ENCODE measurements at regions not wholly inside any gene's neighbourhood (a gene's known extent, or its start where the extent isn't known, plus 50 kb on each side); places are given as distances from the start of the nearest gene placed in this dataset.

- DNase-seq (ENCODE audit: low spot score) (no peak), ATAC-seq (ENCODE audit: insufficient number of reproducible peaks, low FRiP score, low read depth) (no peak)
- H3K27ac ChIP-seq = peak overlapping the region in 1 of 2 donors; percentile 19
- peaks cover 0 to 6% of the 10 kb centered on the region in 2 donors for H3K4me1 ChIP-seq (ENCODE audit: control insufficient read depth in 1 of 2, low read depth in 2 of 2)
- H3K27me3 ChIP-seq (replicated peaks; ENCODE audit: insufficient read depth) = no peaks in the 10 kb centered on the region
- no peaks in the 10 kb centered on the region for H3K36me3 ChIP-seq
- H3K9me3 ChIP-seq = no peaks in the 10 kb centered on the region
- TF ChIP-seq, protein P1, sequence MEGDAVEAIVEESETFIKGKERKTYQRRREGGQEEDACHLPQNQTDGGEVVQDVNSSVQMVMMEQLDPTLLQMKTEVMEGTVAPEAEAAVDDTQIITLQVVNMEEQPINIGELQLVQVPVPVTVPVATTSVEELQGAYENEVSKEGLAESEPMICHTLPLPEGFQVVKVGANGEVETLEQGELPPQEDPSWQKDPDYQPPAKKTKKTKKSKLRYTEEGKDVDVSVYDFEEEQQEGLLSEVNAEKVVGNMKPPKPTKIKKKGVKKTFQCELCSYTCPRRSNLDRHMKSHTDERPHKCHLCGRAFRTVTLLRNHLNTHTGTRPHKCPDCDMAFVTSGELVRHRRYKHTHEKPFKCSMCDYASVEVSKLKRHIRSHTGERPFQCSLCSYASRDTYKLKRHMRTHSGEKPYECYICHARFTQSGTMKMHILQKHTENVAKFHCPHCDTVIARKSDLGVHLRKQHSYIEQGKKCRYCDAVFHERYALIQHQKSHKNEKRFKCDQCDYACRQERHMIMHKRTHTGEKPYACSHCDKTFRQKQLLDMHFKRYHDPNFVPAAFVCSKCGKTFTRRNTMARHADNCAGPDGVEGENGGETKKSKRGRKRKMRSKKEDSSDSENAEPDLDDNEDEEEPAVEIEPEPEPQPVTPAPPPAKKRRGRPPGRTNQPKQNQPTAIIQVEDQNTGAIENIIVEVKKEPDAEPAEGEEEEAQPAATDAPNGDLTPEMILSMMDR (IDR thresholded peaks at IDR 0.05) = no peak
- peak overlapping the region; percentile 10 for H3K4me3 ChIP-seq
These were observed 902.3 kb upstream of the MIR17HG start for GRCh38 chr13:90445179-90445578.

DNA sequence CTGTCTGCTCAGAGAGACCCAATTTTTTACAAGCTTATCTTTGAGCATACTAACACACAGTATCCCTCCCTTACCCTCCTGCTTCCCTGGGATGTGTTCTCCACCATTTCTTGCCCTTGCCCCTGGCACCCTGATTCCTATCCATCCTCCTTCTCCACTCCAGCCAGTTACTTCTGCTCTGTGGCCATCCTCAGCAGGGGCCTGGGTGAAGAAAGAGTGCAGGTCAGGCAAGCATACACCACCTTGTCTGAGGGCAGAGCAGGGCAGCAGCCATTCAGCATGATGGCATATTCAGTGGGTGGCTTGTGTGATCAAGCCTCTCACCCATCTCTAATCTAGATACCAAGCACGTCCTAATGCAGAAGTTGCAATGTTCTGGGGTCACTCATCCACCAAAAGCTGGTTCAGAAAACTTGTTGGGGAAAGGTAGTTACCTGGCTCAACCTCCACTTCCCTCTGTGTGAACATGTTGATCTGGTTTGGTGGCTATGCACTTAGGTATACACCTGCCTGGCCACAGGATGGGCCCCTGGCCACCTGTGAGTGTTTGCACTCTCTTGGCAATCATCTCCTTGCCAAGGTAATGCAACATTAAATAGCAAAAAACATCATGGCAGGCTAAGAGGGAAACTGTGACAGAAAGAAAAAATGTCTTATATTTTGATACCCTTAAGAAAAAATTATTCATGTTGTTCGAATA lies 900.3 kb upstream of the MIR17HG start:
- Histone ChIP-seq H3K27me3 (replicated peaks; ENCODE audit: insufficient read depth) (no peaks in the 10 kb centered on the region), H3K4me1 (ENCODE audit: control insufficient read depth in 1 of 2, low read depth in 2 of 2) (peaks cover 0 to 6% of the 10 kb centered on the region in 2 donors), H3K36me3 (no peaks in the 10 kb centered on the region), H3K9me3 (no peaks in the 10 kb centered on the region), H3K4me3 (no peak overlapping the region), H3K27ac (no peak overlapping the region)
- TF ChIP-seq, protein P1 (IDR thresholded peaks at IDR 0.05) = no peak
- ATAC-seq (ENCODE audit: insufficient number of reproducible peaks, low FRiP score, low read depth) = no peak
- no peak for DNase-seq (ENCODE audit: low spot score)

GRCh38 chr13:90447734-90448101 lies 899.8 kb upstream of the MIR17HG start:
- TF ChIP-seq, protein P1 (IDR thresholded peaks at IDR 0.05) = no peak
- H3K4me3 ChIP-seq = no peak overlapping the region
- ATAC-seq (ENCODE audit: insufficient number of reproducible peaks, low FRiP score, low read depth) = no peak

GRCh38 chr13:90448466-90449037 lies 898.9 kb upstream of the MIR17HG start:
- no peak overlapping the region for H3K4me3 ChIP-seq
- ATAC-seq (ENCODE audit: insufficient number of reproducible peaks, low FRiP score, low read depth) (no peak), DNase-seq (ENCODE audit: low spot score) (no peak)
- no peaks in the 10 kb centered on the region for H3K27me3 ChIP-seq (replicated peaks; ENCODE audit: insufficient read depth)
- no peak overlapping the region for H3K27ac ChIP-seq
- H3K4me1 ChIP-seq (ENCODE audit: control insufficient read depth in 1 of 2, low read depth in 2 of 2) = peaks cover 0 to 6% of the 10 kb centered on the region in 2 donors
- TF ChIP-seq, protein P1 (IDR thresholded peaks at IDR 0.05) = no peak
- no peaks in the 10 kb centered on the region for H3K9me3 ChIP-seq
- no peaks in the 10 kb centered on the region for H3K36me3 ChIP-seq

More at GRCh38 chr13:90447734-90448101, 899.8 kb upstream of the MIR17HG start:
- H3K4me1 ChIP-seq (ENCODE audit: control insufficient read depth in 1 of 2, low read depth in 2 of 2) = peaks cover 0 to 6% of the 10 kb centered on the region in 2 donors
- no peaks in the 10 kb centered on the region for H3K9me3 ChIP-seq
- DNase-seq (ENCODE audit: low spot score) = no peak
- no peaks in the 10 kb centered on the region for H3K27me3 ChIP-seq (replicated peaks; ENCODE audit: insufficient read depth)
- no peaks in the 10 kb centered on the region for H3K36me3 ChIP-seq
- H3K27ac ChIP-seq = no peak overlapping the region

DNA sequence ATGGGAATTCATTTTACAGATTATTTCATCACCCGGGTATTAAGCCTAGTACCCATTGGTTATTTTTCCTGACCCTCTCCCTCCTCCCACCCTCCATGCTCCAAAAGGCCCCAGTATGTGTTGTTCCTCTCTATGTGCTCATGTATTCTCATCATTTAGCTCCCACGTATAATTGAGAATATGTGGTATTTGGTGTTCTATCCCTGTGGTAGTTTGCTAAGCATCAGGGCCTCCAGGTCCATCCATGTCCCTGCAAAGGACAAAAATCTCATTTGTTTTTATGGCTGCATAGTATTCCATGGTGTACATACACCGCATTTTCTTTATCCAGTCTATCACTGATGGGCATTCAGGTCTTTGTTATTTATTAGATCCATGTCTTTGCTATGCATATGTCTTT lies 894.1 kb upstream of the MIR17HG start:
- no peak overlapping the region for H3K4me3 ChIP-seq
- DNase-seq (ENCODE audit: low spot score) (no peak), ATAC-seq (ENCODE audit: insufficient number of reproducible peaks, low FRiP score, low read depth) (no peak)
- no peak overlapping the region for H3K27ac ChIP-seq
- no peaks in the 10 kb centered on the region for H3K4me1 ChIP-seq (ENCODE audit: control insufficient read depth in 1 of 2, low read depth in 2 of 2)
- no peaks in the 10 kb centered on the region for H3K9me3 ChIP-seq
- H3K36me3 ChIP-seq = no peaks in the 10 kb centered on the region
- no peaks in the 10 kb centered on the region for H3K27me3 ChIP-seq (replicated peaks; ENCODE audit: insufficient read depth)
- TF ChIP-seq, protein P1 (IDR thresholded peaks at IDR 0.05) = no peak

All from thoracic aorta (tissue), 2 donors.